Activated B cell treated with CpG ODN at 0.5 μM for 24 hours (primary cell): ENCODE measurements at regions not wholly inside any gene's neighbourhood (a gene's known extent, or its start where the extent isn't known, plus 50 kb on each side); places are given as distances from the start of the nearest gene placed in this dataset.

Source experiments
- ATAC-seq: fragments of 200-7000 bp; cut with Tn5 transposase; one replicate; pipeline ENCODE4 v1.10.0; 2021; ENCODE audit warnings: low read depth, mild to moderate bottlenecking, moderate library complexity
- CTCF ChIA-PET: fragments of 350-600 bp; sonication (Branson Sonifier 250); formaldehyde crosslinking; loops from one replicate; lab custom pipeline; 2021; ENCODE audit warnings: antibody characterized with exemption; lab: Charles Lee
- POLR2A ChIA-PET: fragments of 350-600 bp; sonication (Branson Sonifier 250); formaldehyde crosslinking; loops from one replicate; lab custom pipeline; 2021; ENCODE audit warnings: antibody characterized with exemption; lab: Charles Lee
- DNase-seq: peaks from one replicate; pipeline ENCODE4 v3.0.0; 2022
- H3K27ac Mint-ChIP-seq: one replicate; pipeline ENCODE4 v1.8.0; 2020; ENCODE audit warnings: mixed read lengths
- H3K27me3 Mint-ChIP-seq: one replicate; pipeline ENCODE4 v1.8.0; 2021; ENCODE audit warnings: mixed read lengths
- H3K36me3 Mint-ChIP-seq: one replicate; pipeline ENCODE4 v1.8.0; 2021; ENCODE audit warnings: low read depth, mixed read lengths
- H3K4me1 Mint-ChIP-seq: one replicate; pipeline ENCODE4 v1.8.0; 2021; ENCODE audit warnings: mixed read lengths
- H3K4me3 Mint-ChIP-seq: one replicate; pipeline ENCODE4 v1.8.0; 2020; ENCODE audit warnings: mild to moderate bottlenecking, mixed read lengths
- H3K9me3 Mint-ChIP-seq: one replicate; pipeline ENCODE4 v1.8.0; 2020; ENCODE audit warnings: mixed read lengths
- CTCF ChIP-seq: fragments of 200-600 bp; IDR thresholded peaks from one replicate; pipeline ENCODE4 v1.8.0; 2022; ENCODE audit warnings: antibody characterized with exemption, mild to moderate bottlenecking
- intact Hi-C: fragments of 100-400 bp; cut with micrococcal nuclease; formaldehyde crosslinking; loops from one replicate; pipeline ENCODE4 v1.15.1; 2024

- Mint-ChIP-seq H3K9me3 (peaks cover 3% of the 10 kb centered on the region), H3K4me3 (no peak overlapping the region), H3K27me3 (peaks cover 9% of the 10 kb centered on the region), H3K27ac (no peak overlapping the region), H3K4me1 (no peaks in the 10 kb centered on the region), H3K36me3 (no peaks in the 10 kb centered on the region)
- ATAC-seq (no peak), DNase-seq (no peak)
- ChIA-PET CTCF (no interaction called here), POLR2A (no interaction called here)
- TF ChIP-seq CTCF, result no peak
- intact Hi-C loops, result no loop called here
These were observed 113.5 kb upstream of the RCN1 start for GRCh38 chr11:31977343-31977742.

GRCh38 chr11:31974366-31975136 lies 116.3 kb upstream of the RCN1 start:
- ChIA-PET POLR2A (no interaction called here), CTCF (interaction anchor here (0.7 to 1.8 kb wide), 2 partner anchors 16 to 1811 kb away, joined by 3 to 7 read pairs; no protein-coding TSS in a partner anchor)
- H3K4me1 Mint-ChIP-seq, result no peaks in the 10 kb centered on the region
- no peak overlapping the region for H3K27ac Mint-ChIP-seq
- no peak for DNase-seq
- no peak for TF ChIP-seq CTCF
- no peak for ATAC-seq
- H3K9me3 Mint-ChIP-seq, result no peaks in the 10 kb centered on the region
- no peak overlapping the region for H3K4me3 Mint-ChIP-seq
- H3K27me3 Mint-ChIP-seq, result peaks cover 6% of the 10 kb centered on the region
- intact Hi-C loops, result no loop called here
- H3K36me3 Mint-ChIP-seq, result no peaks in the 10 kb centered on the region

GRCh38 chr11:31973172-31973571 lies 117.7 kb upstream of the RCN1 start:
- intact Hi-C loops, result no loop called here
- ChIA-PET POLR2A (no interaction called here), CTCF (no interaction called here)
- Mint-ChIP-seq H3K4me1 (no peaks in the 10 kb centered on the region), H3K27ac (no peak overlapping the region), H3K27me3 (peaks cover 6% of the 10 kb centered on the region), H3K9me3 (no peaks in the 10 kb centered on the region), H3K36me3 (no peaks in the 10 kb centered on the region), H3K4me3 (no peak overlapping the region)
- ATAC-seq (no peak), DNase-seq (no peak)
- TF ChIP-seq CTCF, result no peak

- no peaks in the 10 kb centered on the region for H3K9me3 Mint-ChIP-seq
- no peak overlapping the region for H3K27ac Mint-ChIP-seq
- no peaks in the 10 kb centered on the region for H3K4me1 Mint-ChIP-seq
- CTCF ChIA-PET, result no interaction called here
- intact Hi-C loops, result no loop called here
- no peak for TF ChIP-seq CTCF
- H3K36me3 Mint-ChIP-seq, result no peaks in the 10 kb centered on the region
- peaks cover 3% of the 10 kb centered on the region for H3K27me3 Mint-ChIP-seq
- POLR2A ChIA-PET, result no interaction called here
- H3K4me3 Mint-ChIP-seq, result no peak overlapping the region
- no peak for ATAC-seq
- no peak for DNase-seq
These were observed 118.3 kb upstream of the RCN1 start for GRCh38 chr11:31972623-31973022.

GRCh38 chr11:31969359-31969702 lies 121.5 kb upstream of the RCN1 start:
- DNase-seq (no peak), ATAC-seq (no peak)
- no peak overlapping the region for H3K27ac Mint-ChIP-seq
- ChIA-PET POLR2A (no interaction called here), CTCF (no interaction called here)
- H3K9me3 Mint-ChIP-seq, result no peaks in the 10 kb centered on the region
- H3K4me3 Mint-ChIP-seq, result no peak overlapping the region
- no peak for TF ChIP-seq CTCF
- no peaks in the 10 kb centered on the region for H3K36me3 Mint-ChIP-seq
- intact Hi-C loops, result no loop called here
- no peaks in the 10 kb centered on the region for H3K27me3 Mint-ChIP-seq
- H3K4me1 Mint-ChIP-seq, result no peaks in the 10 kb centered on the region
